WERI-Rb-1 (cell line): ENCODE measurements at regions not wholly inside any gene's neighbourhood (a gene's known extent, or its start where the extent isn't known, plus 50 kb on each side); places are given as distances from the start of the nearest gene placed in this dataset.

Experiments
- DNase-seq: peaks from one replicate; pipeline ENCODE4 v3.0.0-alpha.2; 2020
- H3K27ac ChIP-seq: fragments of 250-450 bp; sonication (Bioruptor Pico); 2 replicates; pipeline ENCODE4 v1.5.1; 2020; ENCODE audit warnings: mild to moderate bottlenecking, moderate library complexity
- H3K27me3 ChIP-seq: fragments of 250-450 bp; sonication (Bioruptor Pico); 2 replicates; pipeline ENCODE4 v1.5.1; 2021; ENCODE audit warnings: mild to moderate bottlenecking, low read depth, moderate library complexity; ENCODE audit not compliant: insufficient read depth, severe bottlenecking
- H3K36me3 ChIP-seq: fragments of 250-450 bp; sonication (Bioruptor Pico); 2 replicates; pipeline ENCODE4 v1.5.1; 2020; ENCODE audit warnings: mild to moderate bottlenecking, moderate library complexity
- H3K4me3 ChIP-seq: 2 replicates; pipeline ENCODE4 v1.5.1; 2011; ENCODE audit warnings: low read depth, mild to moderate bottlenecking, control low read depth, low read length
- H3K9me3 ChIP-seq: fragments of 250-450 bp; sonication (Bioruptor Pico); 2 replicates; pipeline ENCODE4 v1.5.1; 2021; ENCODE audit warnings: mild to moderate bottlenecking, moderate library complexity; ENCODE audit not compliant: severe bottlenecking
- CTCF ChIP-seq: IDR thresholded peaks from 2 replicates; pipeline ENCODE4 v1.5.1; 2011; ENCODE audit warnings: low read depth, mild to moderate bottlenecking, control low read depth, inconsistent platforms, low read length

DNA sequence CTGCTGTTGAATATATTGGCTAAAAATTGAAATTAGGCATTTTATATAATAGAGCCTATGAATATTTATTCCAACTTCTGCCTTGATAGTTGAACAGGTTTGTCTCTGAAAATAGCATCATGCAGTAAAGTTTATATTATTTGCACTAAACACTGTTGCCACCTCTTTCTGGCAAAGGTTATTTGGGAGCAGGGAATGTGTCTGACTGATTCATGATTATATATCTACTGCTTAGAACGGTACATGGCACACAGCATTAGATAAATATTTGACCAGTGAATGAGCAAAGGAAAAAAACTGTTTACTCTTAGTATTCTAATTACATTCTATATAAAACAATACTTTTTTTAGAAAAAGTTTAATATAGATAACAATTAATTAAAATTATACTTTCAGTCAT lies 123.1 kb upstream of the MGAT4C start:
- Histone ChIP-seq H3K27me3 (no peaks in the 10 kb centered on the region), H3K4me3 (no peak overlapping the region), H3K27ac (no peak overlapping the region), H3K36me3 (no peaks in the 10 kb centered on the region), H3K9me3 (no peaks in the 10 kb centered on the region)
- TF ChIP-seq CTCF, result no peak
- DNase-seq, result no peak

- H3K36me3 ChIP-seq, result no peaks in the 10 kb centered on the region
- no peak overlapping the region for H3K27ac ChIP-seq
- H3K4me3 ChIP-seq, result no peak overlapping the region
- no peaks in the 10 kb centered on the region for H3K27me3 ChIP-seq
- DNase-seq, result peak; percentile 25
- TF ChIP-seq CTCF, result no peak
- no peaks in the 10 kb centered on the region for H3K9me3 ChIP-seq
Measured at GRCh38 chr12:86376052-86376451, 119.9 kb upstream of the MGAT4C start.

- no peak for DNase-seq
- Histone ChIP-seq H3K9me3 (no peaks in the 10 kb centered on the region), H3K36me3 (no peaks in the 10 kb centered on the region), H3K27ac (no peak overlapping the region), H3K27me3 (no peaks in the 10 kb centered on the region), H3K4me3 (no peak overlapping the region)
- TF ChIP-seq CTCF, result no peak
Measured at GRCh38 chr12:86373813-86374212, 117.6 kb upstream of the MGAT4C start.

DNA sequence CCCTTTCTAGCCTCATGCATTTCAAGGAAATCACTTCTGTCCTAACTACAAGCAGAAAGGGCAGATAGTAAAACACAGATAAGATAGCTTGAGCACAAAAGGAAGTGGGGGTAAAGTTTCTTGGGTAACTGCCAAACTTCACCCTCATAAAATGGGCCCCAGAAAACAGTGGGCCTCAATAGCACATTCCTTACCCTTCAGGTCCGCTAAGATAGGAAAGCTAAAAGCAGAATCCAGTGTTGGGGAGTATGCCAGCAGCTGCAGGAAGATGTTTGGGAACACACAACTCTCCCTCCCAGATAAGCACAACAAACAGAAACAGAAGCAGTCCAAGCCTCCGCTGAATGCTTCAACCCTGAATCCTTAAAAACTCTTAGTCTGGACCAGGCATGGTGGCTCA lies 110.9 kb upstream of the MGAT4C start:
- no peak for TF ChIP-seq CTCF
- H3K27me3 ChIP-seq, result no peaks in the 10 kb centered on the region
- no peak for DNase-seq
- no peaks in the 10 kb centered on the region for H3K9me3 ChIP-seq
- H3K4me3 ChIP-seq, result no peak overlapping the region
- no peak overlapping the region for H3K27ac ChIP-seq
- H3K36me3 ChIP-seq, result no peaks in the 10 kb centered on the region

DNA sequence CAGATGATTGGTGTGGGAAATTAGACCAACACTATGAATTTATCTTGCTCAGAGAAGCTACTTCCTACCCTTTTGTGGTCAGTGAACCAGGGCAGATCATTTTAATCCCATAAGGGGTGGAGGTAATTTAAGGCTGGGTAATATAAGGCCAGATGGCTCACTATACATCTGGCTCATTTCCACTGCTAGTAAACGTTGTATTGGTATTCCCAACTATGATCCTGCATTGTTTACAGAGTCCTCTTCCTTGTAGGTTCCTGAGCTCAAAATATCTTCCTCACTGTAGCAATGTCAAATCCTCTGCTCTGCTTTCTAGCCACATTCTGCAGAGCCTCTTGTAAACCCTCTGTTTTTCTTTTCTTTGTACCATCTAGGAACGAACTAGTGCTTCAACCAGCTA lies 93.0 kb upstream of the MGAT4C start:
- no peak for DNase-seq
- no peak for TF ChIP-seq CTCF
- no peak overlapping the region for H3K4me3 ChIP-seq
- no peaks in the 10 kb centered on the region for H3K27me3 ChIP-seq
- no peaks in the 10 kb centered on the region for H3K9me3 ChIP-seq
- H3K27ac ChIP-seq, result no peak overlapping the region
- H3K36me3 ChIP-seq, result no peaks in the 10 kb centered on the region

DNA sequence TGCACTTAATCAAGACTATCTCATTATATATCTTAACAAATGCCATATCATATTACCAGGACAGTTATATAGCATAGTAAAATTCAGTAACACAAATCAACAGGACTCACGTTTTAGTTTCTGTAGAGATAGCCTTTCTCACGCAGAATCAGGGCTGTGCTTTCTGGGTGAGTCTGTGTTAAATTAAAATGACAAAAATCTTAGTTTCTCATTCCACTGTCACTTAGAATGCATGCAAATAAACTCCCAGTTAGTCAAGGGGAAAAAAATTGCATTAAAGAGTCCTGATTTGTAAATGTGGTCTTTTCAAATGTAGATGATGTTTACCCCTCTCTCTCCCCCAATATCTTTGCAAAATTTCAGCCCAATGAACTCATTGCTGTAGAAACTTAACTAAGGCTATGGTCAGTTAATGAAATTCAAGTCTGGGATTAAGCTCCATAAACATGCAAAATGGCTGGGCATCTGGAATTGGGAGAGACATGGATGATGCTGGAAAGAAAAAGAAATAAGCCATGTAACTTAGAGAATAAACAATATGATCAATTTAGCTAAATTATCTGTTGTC lies 77.8 kb upstream of the MGAT4C start:
- Histone ChIP-seq H3K4me3 (no peak overlapping the region), H3K9me3 (no peaks in the 10 kb centered on the region), H3K27me3 (no peaks in the 10 kb centered on the region), H3K36me3 (no peaks in the 10 kb centered on the region), H3K27ac (no peak overlapping the region)
- DNase-seq, result no peak
- no peak for TF ChIP-seq CTCF
